Vagina (tissue), 2 donors: ENCODE measurements at regions not wholly inside any gene's neighbourhood (a gene's known extent, or its start where the extent isn't known, plus 50 kb on each side); places are given as distances from the start of the nearest gene placed in this dataset.

ENCODE experiments used
- CTCF ChIP-seq, 3 experiments: fragments of 450-650 bp in 2 of 3; fragments of 200-600 bp in 1 of 3; sonication (generic) in 1 of 3; IDR thresholded peaks; one replicate each; pipeline ENCODE4 v1.5.1; 2017 to 2019; ENCODE audit warnings: antibody characterized with exemption in 3 of 3, mild to moderate bottlenecking in 2 of 3, moderate library complexity in 2 of 3
- POLR2A ChIP-seq, 2 donors: fragments of 450-650 bp; IDR thresholded peaks; one replicate each; pipeline ENCODE4 v1.6.1; 2017; ENCODE audit warnings: antibody characterized with exemption in 2 of 2, mild to moderate bottlenecking in 2 of 2, moderate library complexity in 2 of 2
- POLR2AphosphoS5 ChIP-seq, 2 donors: sonication (generic); formaldehyde crosslinking; IDR thresholded peaks; one replicate each; pipeline ENCODE4 v1.9.0; 2017; ENCODE audit warnings: antibody characterized with exemption in 2 of 2, mild to moderate bottlenecking in 2 of 2, low read depth in 1 of 2; ENCODE audit not compliant: insufficient read depth in 1 of 2

GRCh38 chr15:93496888-93497287 lies 407.9 kb upstream of the RGMA start:
- TF ChIP-seq CTCF (IDR thresholded peaks at IDR 0.05) (no peak), POLR2AphosphoS5 (IDR thresholded peaks at IDR 0.05; ENCODE audit: insufficient read depth in 1 of 2, low read depth in 1 of 2) (no peak), POLR2A (IDR thresholded peaks at IDR 0.05) (no peak)
